GM13976 (cell line): ENCODE measurements at regions not wholly inside any gene's neighbourhood (a gene's known extent, or its start where the extent isn't known, plus 50 kb on each side); places are given as distances from the start of the nearest gene placed in this dataset.

Experiments
- DNase-seq: peaks from one replicate; pipeline ENCODE4 v3.0.0; 2012; ENCODE audit warnings: low spot score
- in situ Hi-C: fragments of 300-500 bp; cut with MboI; formaldehyde crosslinking; loops from one replicate; pipeline ENCODE4 v1.12.0; 2022; ENCODE audit warnings: low sequenced_read_pairs, mixed read lengths, inconsistent platforms; ENCODE audit not compliant: unreplicated experiment
- TF ChIP-seq, protein P1 (sequence below): IDR thresholded peaks from 2 replicates; pipeline ENCODE4 v1.5.1; 2012; ENCODE audit warnings: borderline replicate concordance, mild to moderate bottlenecking; ENCODE audit not compliant: insufficient read depth; ENCODE audit errors: extremely low read depth, missing control alignments, control extremely low read depth

DNA sequence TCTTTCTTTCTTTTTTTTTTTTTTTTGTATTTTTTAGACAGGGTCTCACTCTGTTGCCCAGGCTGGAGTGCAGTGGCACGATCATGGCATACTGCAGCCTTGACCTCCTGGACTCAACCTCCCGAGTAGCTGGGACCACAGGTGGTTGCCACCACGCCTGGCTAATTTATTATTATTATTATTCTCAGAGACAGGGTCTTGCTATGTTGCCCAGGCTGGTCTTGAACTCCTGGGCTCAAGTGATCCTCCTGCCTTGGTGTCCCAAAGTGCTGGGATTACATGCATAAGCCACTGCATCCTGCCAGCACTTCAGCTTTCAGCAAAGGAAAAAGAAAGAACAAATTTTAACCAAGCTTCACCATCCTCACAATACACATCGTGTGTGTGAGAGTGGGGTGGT, 97.9 kb upstream of the SERBP1 start:
- TF ChIP-seq, protein P1, sequence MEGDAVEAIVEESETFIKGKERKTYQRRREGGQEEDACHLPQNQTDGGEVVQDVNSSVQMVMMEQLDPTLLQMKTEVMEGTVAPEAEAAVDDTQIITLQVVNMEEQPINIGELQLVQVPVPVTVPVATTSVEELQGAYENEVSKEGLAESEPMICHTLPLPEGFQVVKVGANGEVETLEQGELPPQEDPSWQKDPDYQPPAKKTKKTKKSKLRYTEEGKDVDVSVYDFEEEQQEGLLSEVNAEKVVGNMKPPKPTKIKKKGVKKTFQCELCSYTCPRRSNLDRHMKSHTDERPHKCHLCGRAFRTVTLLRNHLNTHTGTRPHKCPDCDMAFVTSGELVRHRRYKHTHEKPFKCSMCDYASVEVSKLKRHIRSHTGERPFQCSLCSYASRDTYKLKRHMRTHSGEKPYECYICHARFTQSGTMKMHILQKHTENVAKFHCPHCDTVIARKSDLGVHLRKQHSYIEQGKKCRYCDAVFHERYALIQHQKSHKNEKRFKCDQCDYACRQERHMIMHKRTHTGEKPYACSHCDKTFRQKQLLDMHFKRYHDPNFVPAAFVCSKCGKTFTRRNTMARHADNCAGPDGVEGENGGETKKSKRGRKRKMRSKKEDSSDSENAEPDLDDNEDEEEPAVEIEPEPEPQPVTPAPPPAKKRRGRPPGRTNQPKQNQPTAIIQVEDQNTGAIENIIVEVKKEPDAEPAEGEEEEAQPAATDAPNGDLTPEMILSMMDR: no peak
- in situ Hi-C loops: no loop called here
- no peak for DNase-seq

- in situ Hi-C loops: no loop called here
- DNase-seq: no peak
- TF ChIP-seq, protein P1: no peak
Measured at GRCh38 chr1:67530071-67530470, 99.9 kb upstream of the SERBP1 start.

- in situ Hi-C loops: no loop called here
- TF ChIP-seq, protein P1: peak; percentile 23
- DNase-seq: peak; percentile 57
Measured at GRCh38 chr1:67532452-67533216, 102.4 kb upstream of the SERBP1 start.

DNA sequence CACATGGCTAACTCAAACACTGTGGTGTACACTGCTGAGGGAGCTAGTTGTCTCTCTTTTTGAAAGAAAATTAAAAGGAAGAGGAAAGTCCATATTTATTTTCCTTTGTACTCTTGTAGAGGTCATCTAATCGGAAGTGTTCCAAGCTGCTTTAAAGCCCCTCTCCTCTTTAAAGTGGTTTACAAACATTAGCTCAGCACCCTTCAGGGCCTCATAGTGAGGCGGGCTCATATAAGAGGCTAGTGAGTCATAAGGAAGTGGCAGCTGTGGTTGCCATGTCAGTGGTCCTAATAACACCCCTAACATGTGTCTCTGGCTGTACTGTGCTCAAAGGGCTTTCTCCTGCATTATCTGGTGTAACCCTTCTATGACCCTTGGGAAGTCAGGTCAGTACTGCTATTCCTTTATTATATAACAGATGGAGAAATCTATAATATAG, 104.4 kb upstream of the SERBP1 start:
- in situ Hi-C loops: no loop called here
- DNase-seq: no peak

GRCh38 chr1:67535474-67535873, 105.3 kb upstream of the SERBP1 start:
- TF ChIP-seq, protein P1: peak; percentile 62
- in situ Hi-C loops: no loop called here
- peak; percentile 59 for DNase-seq

More for the DNA sequence above, 104.4 kb upstream of the SERBP1 start:
- TF ChIP-seq, protein P1: no peak

GRCh38 chr1:67536957-67537666, 106.9 kb upstream of the SERBP1 start:
- in situ Hi-C loops: no loop called here
- TF ChIP-seq, protein P1: no peak
- no peak for DNase-seq
